Muscle of arm (tissue), 1 donor: ENCODE measurements at regions not wholly inside any gene's neighbourhood (a gene's known extent, or its start where the extent isn't known, plus 50 kb on each side); places are given as distances from the start of the nearest gene placed in this dataset.
"Not testable (repeated sequence)": the region's sequence is repeated elsewhere in the genome, so short reads cannot be mapped to it uniquely, and the experiment has no call there.

Experiments
- DNase-seq: peaks from one replicate; pipeline ENCODE4 v3.0.0-alpha.2; 2013

DNA sequence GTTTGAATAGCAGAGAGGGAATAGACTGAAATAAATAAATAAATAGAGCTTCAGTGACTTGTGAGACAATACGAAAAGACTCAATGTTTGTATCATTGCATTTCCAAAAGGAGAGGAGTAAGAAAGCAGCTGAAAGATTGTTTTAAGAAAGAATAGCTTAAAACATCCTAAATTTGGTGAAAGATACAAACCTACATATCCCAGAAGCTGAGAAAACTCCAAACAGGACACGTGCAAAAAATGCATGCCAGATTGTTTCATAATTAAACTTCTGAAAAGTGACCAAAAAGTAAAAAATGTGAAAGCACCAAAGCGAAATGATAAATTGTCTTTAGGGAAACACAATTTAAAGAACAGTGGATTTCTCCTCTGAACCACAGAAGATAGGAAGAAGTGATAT lies 711.0 kb downstream of the AACS start:
- no peak for DNase-seq

DNA sequence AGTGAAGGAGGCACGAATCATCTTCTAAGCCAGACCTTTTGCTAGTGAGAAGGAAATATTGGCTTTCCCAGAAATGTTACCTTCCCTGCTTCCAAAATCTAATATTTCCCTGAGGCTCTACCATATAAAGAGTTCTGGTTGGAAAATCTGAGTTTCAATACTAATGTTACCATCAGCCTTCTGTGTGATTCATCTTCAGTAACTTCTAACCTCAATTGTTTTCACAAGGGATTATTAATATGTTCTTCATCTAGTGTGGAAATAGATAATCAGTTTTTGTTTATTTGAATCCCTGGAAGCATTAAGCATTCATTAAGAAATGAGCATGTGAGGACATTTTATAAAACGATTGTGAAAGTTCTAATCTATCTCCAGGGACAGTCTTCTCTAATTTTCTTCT lies 720.9 kb downstream of the AACS start:
- DNase-seq: no peak

DNA sequence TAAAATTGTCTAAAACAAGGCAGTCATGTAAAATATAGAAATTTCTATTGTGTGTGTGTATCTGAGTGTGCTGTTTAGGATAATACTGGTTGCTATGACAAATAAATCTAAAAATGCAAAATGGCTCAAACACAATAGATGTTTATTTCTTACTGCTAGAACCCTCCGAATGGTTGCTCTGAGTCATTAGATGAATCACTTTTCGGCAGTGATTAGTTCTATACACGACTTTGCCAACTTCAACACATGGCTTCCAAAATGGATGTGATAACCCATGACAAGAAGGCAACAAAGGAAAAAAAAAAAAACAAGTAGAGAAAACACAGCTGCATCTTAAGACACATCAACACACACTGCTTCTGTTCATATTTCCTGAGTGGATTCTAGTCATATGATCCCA lies 729.2 kb downstream of the AACS start:
- no peak for DNase-seq

DNA sequence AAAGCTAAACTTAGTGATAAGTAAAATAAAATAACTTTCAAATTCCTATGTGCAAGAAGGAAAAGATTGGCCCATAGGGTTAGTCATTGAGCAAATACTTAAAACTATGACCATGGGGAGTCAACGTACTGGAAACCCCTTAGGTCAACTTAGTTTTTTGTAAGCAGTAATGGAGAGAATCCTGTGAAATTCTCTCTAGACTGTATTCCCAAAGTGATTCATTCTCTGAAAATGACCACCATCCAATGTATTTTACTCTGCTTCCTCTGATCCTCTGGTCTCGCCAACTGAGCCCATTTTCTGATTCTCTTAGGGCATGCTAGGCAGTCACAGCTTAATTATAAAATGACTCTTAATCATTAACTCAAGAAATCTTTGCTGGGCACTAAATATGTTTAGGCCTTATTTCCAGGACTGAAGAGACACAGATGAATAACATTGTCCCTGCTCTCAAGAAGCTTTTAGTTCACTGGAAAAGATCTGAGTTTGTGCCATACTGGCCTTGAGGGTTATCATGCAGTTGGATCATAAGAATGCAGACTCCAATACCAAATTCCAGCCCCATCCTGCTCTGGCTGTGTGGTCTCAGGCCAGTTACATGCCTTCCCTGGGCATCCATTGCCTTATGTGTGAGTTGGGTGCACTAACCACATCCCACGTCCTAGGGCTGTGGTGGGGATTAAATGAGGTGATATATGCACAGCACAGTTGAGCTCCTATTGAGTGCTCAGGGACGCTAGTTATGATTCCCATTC lies 732.4 kb downstream of the AACS start:
- no peak for DNase-seq

DNA sequence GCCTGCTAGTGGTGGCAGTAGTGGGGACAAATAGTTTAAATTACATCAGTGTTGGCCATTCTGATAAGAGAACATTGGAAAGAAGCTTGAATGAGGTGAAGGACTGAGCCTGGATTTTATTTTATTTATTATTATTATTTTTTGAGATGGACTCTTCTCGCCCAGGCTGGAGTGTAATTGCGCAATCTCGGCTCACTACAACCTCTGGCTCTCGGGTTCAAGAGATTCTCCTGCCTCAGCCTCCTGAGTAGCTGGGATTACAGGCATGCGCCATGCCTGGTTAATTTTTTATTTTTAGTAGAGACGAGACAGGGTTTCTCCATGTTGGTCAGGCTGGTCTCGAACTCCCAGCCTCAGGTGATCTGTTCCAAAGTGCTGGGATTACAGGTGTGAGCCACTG lies 739.4 kb downstream of the AACS start:
- no peak for DNase-seq

DNA sequence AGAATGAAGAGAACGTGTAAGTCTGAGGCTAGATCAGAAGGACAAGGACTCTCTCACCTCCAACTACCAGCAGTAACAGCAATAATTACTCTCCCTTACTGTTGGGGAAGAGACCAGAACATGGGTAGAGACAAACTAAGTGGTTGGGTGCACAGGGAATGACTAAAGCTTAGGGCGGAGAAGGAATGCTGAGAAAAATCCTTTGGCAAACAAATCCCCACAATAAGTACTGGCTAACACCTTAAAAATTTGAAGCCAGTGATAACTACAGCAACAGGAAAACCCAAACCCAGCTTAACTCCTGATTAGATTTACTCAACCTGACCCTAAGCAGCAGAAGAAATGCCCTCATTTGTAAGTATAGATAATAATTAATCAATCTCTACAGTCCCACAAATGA lies 759.0 kb downstream of the AACS start:
- DNase-seq: no peak

DNA sequence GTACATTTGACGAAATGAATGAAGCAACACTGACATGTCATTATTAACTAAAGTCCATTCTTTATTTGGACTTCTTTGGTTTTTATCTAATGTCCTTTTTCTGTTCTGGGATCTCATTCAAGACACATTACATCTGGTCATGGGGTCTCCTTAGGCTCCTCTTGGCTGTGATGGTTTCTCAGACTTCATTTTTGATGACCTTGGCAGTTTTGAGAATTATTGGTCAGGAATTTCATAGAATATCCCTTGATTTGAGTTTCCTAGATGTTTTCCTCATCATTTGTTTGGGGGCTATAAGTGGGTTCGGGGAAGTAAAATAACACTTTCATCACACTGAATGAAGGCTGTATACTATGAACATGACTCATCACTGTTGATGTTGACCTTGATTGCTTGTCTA lies 770.6 kb downstream of the AACS start:
- no peak for DNase-seq

DNA sequence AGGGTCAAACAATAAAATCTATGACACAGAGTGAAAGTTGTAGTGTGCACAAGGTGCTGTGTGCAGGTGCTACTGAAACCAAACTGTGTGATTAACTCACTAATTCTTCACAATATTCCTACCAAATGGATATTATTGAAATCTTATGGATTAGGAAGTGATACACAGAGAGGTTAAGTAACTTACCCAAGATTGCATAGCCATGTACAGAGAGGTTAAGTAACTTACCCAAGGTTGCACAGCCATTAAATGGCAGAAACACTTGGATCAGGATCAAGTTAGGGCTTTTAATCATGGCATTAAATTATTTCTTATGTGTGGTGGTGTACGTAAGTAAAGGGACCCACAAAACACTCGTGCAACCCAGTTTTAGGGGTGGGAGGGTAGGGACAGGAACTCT lies 771.4 kb downstream of the AACS start:
- no peak for DNase-seq

- no peak for DNase-seq
Observed at GRCh38 chr12:125841332-125841731, 776.1 kb downstream of the AACS start.

GRCh38 chr12:125852116-125852515 lies 786.9 kb downstream of the AACS start:
- DNase-seq: no peak

- no peak for DNase-seq
Observed at GRCh38 chr12:125852679-125853078, 787.4 kb downstream of the AACS start.

- DNase-seq: no peak
Observed at GRCh38 chr12:125853670-125854069, 788.4 kb downstream of the AACS start.

DNA sequence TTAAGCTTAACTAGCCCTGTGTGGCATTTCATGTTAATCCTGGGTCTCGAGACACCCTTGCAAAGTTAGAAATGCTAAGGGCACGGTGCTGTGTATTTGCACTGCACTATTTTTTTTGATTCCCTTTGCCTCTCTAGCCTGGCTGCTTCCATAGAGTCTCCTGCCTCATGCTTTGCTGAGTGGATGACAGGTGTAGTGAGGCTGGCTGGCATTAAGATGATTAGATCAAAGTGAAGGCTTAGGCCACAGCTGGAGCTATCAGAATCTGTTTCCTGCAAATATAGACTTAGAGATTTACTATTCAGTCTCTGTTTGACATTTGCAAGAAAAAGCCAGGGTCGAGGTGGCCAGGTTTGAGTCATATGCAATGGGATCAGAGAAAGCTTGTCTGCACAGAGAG lies 791.1 kb downstream of the AACS start:
- no peak for DNase-seq

GRCh38 chr12:125856896-125857295 lies 791.7 kb downstream of the AACS start:
- no peak for DNase-seq

GRCh38 chr12:125860672-125861288 lies 795.5 kb downstream of the AACS start:
- no peak for DNase-seq

GRCh38 chr12:125861299-125862281 lies 796.4 kb downstream of the AACS start:
- DNase-seq: peak; percentile 79

GRCh38 chr12:125865236-125865635 lies 800.0 kb downstream of the AACS start:
- not testable (repeated sequence) for DNase-seq

DNA sequence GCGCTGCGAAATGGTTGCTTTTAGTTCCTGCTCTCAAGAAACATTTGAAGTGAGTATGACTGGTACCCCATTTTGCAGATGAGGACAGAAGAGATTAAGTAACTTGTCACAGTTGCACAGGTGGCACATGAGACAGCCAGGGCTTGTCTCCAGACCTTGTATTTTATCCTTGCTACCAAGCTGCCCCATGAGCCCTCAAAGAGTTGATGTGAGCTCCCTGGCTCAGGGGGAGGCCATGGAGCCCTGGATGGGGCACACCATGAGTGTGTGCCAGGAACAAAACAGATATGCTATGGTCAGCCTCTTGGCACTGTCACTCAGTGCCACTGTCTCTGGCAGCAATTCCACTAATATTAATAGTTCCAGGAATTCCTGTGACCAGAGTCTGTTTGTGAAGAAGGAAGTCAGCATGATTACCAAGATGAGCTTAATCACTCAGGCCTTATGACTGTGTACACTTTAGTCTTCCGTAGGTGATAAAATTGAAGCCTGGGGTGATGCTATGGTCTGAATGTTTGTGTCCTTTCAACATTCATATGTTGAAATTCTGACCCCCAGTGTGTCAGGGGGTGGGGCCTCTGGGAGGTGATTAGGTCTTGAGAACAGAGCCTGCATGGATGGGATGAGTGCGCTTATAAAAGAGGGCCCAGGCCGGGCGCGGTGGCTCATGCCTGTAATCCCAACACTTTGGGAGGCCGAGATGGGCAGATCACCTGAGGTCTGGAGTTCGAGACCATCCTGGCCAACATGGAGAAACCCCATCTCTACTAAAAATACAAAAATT lies 806.8 kb downstream of the AACS start:
- no peak for DNase-seq

GRCh38 chr12:125873016-125873415 lies 807.8 kb downstream of the AACS start:
- no peak for DNase-seq

DNA sequence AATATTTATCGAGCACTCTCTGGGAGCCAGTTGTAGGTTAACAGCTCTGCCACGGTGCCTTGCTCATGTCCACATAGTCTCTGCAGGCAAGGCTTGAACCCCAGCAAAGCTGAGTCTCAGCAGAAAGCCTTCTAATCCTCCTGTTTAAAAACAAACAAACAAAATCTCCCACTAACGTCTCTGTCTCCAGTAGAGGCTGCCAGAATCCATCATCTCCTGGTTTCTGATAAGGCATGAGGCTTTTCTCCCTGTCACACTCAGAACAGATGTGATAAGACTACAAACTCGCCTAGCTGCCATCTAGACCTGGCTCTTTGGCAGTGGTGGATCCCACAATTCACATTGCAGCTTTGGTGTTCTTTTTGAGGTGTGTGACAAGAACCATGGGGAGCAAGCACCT lies 813.2 kb downstream of the AACS start:
- no peak for DNase-seq

GRCh38 chr12:125882141-125882540 lies 816.9 kb downstream of the AACS start:
- DNase-seq: no peak

DNA sequence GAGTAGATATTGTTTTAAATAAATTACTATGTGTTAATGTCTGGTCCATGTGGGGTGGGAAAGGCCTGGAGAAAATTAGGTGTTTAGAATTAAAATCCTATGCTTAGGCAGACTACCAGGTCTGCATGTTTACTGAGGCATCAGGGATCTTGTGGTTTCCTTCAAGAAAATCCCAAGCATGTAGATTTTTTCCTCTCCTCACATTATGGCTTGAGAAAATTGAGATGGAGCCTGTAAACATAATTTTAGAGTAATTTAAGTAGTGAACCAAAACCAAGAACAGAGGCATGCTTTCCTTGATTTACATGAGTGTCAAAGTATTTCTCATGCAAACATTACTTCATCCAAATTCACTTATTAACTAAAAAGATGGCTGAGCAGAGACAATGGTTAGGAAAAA lies 823.7 kb downstream of the AACS start:
- DNase-seq: no peak
